ENCODE measurements at regions not wholly inside any gene's neighbourhood (a gene's known extent, or its start where the extent isn't known, plus 50 kb on each side); places are given as distances from the start of the nearest gene placed in this dataset.

DNA sequence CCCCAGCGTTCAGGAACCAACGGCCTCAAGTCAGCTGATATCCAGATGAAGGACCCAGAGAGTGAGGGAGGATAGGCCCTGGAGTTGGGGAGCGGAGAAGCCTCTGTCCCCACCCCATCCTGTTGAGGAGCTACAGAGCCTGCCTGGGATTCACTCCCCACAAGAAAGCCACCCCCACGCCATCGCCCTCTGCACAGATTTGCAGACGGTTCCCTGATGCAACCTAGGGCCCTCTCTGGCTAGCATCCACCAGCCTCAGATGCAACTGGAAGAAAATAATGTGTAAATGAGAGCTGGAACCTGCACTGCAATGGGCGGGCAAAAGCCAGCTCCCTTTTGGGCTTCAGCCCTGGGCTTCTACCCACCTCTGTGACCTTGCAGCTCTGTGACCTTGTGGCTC is 185.6 kb downstream of the BCOR start:
- no peak overlapping the region for H3K4me3 ChIP-seq (ENCODE audit: low read depth, low read length)
- no peak for TF ChIP-seq CTCF (IDR thresholded peaks at IDR 0.05; ENCODE audit: insufficient read depth, low read depth, low read length)
- DNase-seq (ENCODE audit: low read depth), result no peak
- no peaks in the 10 kb centered on the region for H3K27me3 ChIP-seq (ENCODE audit: control insufficient read depth, insufficient read depth, low read length)
- CTCF ChIA-PET, result no interaction called here
- H3K36me3 ChIP-seq (ENCODE audit: control insufficient read depth, insufficient read depth, low read length), result no peaks in the 10 kb centered on the region
- POLR2A ChIA-PET, result no interaction called here

DNA sequence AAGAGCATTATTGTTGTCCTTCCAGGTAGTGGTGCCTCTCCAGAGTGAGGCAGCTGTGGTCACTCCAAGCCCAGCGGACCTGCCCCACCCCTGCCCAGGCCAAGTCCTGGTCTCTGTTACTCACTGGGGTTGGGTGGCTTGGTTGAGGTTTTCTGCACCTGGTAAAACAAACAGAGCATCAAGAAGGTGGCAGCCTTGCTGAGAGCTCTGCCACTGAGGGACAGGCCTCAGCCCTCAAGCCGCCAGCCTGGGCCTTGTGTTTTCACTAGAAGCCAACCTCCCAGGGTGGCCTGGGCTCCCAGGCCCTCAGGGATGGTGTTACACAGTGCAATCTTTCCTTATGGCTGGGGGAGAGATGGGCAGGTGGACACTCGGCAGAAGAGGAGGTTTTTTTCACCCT is 182.7 kb downstream of the BCOR start:
- ChIA-PET CTCF (no interaction called here), POLR2A (no interaction called here)
- no peaks in the 10 kb centered on the region for H3K36me3 ChIP-seq (ENCODE audit: control insufficient read depth, insufficient read depth, low read length)
- no peaks in the 10 kb centered on the region for H3K27me3 ChIP-seq (ENCODE audit: control insufficient read depth, insufficient read depth, low read length)
- TF ChIP-seq CTCF (IDR thresholded peaks at IDR 0.05; ENCODE audit: insufficient read depth, low read depth, low read length), result no peak
- H3K4me3 ChIP-seq (ENCODE audit: low read depth, low read length), result no peak overlapping the region
- DNase-seq (ENCODE audit: low read depth), result no peak

GRCh38 chrX:39915596-39915995 is 182.2 kb downstream of the BCOR start:
- Histone ChIP-seq H3K36me3 (ENCODE audit: control insufficient read depth, insufficient read depth, low read length) (no peaks in the 10 kb centered on the region), H3K27me3 (ENCODE audit: control insufficient read depth, insufficient read depth, low read length) (no peaks in the 10 kb centered on the region), H3K4me3 (ENCODE audit: low read depth, low read length) (no peak overlapping the region)
- no peak for DNase-seq (ENCODE audit: low read depth)
- no peak for TF ChIP-seq CTCF (IDR thresholded peaks at IDR 0.05; ENCODE audit: insufficient read depth, low read depth, low read length)
- ChIA-PET CTCF (no interaction called here), POLR2A (no interaction called here)

- Histone ChIP-seq H3K4me3 (ENCODE audit: low read depth, low read length) (no peak overlapping the region), H3K27me3 (ENCODE audit: control insufficient read depth, insufficient read depth, low read length) (no peaks in the 10 kb centered on the region), H3K36me3 (ENCODE audit: control insufficient read depth, insufficient read depth, low read length) (no peaks in the 10 kb centered on the region)
- no peak for DNase-seq (ENCODE audit: low read depth)
- ChIA-PET POLR2A (no interaction called here), CTCF (interaction anchor here (0.8 kb wide), 1 partner anchor 16 kb away, joined by 3 read pairs; no protein-coding TSS in a partner anchor)
- no peak for TF ChIP-seq CTCF (IDR thresholded peaks at IDR 0.05; ENCODE audit: insufficient read depth, low read depth, low read length)
These were observed 175.9 kb downstream of the BCOR start for GRCh38 chrX:39921838-39922237.

DNA sequence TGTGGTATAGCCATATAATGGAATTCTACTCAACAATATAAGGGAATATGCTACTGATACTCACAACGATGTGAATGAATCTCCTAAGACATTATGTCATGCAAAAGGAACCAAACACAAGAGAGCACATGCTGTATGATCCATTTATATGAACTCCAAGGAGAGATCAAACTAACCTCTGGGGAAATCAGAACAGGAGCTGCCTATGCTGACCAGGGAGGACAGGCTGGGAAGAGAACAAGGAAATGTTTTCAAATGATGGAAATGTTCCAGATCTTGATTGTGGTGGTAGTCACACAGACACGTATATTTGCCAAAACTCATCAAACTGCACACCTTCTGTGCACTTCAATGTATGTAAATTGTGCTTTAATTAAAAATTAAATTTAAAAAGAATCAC is 175.3 kb downstream of the BCOR start:
- H3K27me3 ChIP-seq (ENCODE audit: control insufficient read depth, insufficient read depth, low read length), result no peaks in the 10 kb centered on the region
- no peaks in the 10 kb centered on the region for H3K36me3 ChIP-seq (ENCODE audit: control insufficient read depth, insufficient read depth, low read length)
- no peak for TF ChIP-seq CTCF (IDR thresholded peaks at IDR 0.05; ENCODE audit: insufficient read depth, low read depth, low read length)
- CTCF ChIA-PET, result no interaction called here
- DNase-seq (ENCODE audit: low read depth), result no peak
- POLR2A ChIA-PET, result no interaction called here
- no peak overlapping the region for H3K4me3 ChIP-seq (ENCODE audit: low read depth, low read length)

Data from BJ (cell line).